ENCODE measurements at regions not wholly inside any gene's neighbourhood (a gene's known extent, or its start where the extent isn't known, plus 50 kb on each side); places are given as distances from the start of the nearest gene placed in this dataset.

GRCh38 chr3:118781232-118781631 is 253.4 kb downstream of the IGSF11 start:
- TF ChIP-seq POLR2A (IDR thresholded peaks at IDR 0.05; ENCODE audit: low read length) = no peak
- TF ChIP-seq GATA1 (IDR thresholded peaks at IDR 0.05; ENCODE audit: low read depth, low read length) = no peak
